NCI-H2171 treated with DMSO at 0.1 percent for 48 hours (cell line): ENCODE measurements at regions not wholly inside any gene's neighbourhood (a gene's known extent, or its start where the extent isn't known, plus 50 kb on each side); places are given as distances from the start of the nearest gene placed in this dataset.
A peak's percentile ranks its signal among the peaks of the same experiment; 100 is the strongest.

Source experiments
- DNase-seq: peaks from one replicate; lab custom pipeline; 2025; lab: John Stamatoyannopoulos, UW

GRCh38 chr6:106772270-106773142 is 143.1 kb downstream of the QRSL1 start:
- no peak for DNase-seq

DNA sequence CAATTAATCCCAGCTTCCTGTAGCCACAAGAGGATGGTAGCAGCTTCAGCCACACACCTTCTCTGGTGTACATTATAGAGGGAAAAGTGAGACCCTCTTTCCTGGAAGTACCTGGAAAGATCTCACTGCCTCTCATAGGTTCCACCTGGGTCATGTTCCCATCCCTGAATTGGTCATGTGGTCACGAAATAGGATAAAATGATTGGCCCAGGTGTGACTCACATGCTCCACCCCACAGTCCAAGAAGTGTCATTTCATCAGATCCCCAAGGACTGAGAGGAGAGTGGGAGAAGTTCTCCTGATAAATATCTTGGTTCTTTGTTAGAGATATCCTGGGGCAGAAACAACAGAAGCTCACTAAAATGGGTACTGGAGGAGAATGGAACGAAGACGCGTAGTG is 142.4 kb downstream of the QRSL1 start:
- DNase-seq = no peak

DNA sequence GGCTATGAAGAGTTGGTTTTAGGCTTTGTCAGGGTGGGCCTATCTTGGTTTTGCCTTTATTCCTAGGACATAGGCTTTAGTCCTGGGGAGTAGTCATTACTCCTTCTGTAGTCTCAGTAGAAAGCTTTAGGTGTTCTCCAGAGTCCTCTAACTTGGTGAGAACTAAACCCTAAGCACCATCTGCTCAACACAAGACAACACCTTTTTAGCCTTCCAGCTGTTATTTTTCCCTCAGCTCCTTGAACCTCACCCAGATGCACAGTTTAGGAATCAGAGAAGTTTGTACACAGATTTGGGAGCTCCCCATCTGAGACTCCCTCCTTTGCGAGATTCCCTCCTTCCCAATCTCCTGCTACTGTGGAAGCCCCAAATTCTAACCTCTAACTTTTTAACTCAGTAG is 141.3 kb downstream of the QRSL1 start:
- DNase-seq = no peak

DNA sequence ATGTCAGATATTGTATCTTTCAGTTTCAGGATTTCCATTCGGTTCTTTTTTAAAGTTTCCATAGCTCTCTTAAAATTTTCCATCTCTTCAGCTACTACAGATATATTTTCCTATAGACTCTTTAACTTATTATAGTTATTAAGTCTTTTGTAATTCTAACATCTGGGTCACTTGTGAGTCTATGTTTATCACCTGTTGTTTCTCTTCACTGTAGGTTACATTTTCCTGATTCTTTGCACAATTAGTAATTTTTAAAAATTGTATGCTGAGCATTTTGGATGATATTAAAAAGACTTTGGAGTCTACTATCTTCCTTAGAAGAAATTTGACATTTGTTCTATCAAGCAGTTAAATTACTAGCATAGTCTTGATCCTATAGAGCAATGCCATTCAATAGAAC is 140.7 kb downstream of the QRSL1 start:
- no peak for DNase-seq

GRCh38 chr6:106767271-106767670 is 137.9 kb downstream of the QRSL1 start:
- DNase-seq = no peak

DNA sequence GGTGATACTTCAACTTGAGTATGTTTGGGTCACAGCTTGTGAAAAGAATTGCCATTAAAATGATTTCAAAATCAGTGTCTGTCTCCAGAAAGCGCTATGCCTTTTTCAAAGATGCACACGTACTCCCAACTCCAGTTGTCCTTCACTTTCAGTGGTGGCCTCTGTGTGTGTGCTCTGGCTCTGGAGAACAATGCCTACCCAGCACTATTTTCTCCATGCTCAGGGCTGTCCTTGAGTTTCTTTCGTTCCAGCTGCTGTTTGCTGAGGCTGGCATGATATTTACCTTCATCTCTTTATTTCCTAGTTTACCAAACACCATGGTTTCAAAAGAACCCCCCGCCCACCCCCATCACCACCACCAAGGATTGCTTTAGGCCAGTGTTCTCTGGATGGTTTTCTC is 136.8 kb downstream of the QRSL1 start:
- no peak for DNase-seq

DNA sequence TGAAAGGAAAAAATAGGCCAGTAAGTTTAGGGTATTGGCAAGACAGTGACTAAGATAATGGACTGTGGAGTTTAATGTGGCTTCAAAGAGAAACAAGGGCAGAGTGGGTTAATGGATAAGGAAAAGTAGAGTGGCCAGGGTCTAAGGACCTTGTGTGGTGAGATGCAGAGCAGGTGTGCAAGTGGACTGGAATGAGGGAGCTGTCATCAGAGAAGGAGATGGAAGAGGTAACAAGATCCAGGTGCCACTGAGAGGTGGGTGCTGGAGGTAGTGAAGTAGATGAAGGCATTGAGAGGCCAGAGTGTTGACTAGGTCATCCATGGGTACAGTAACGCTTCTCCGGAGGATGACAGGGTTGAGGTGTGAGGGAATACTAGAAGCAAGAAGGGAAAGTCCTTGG is 136.1 kb downstream of the QRSL1 start:
- no peak for DNase-seq

DNA sequence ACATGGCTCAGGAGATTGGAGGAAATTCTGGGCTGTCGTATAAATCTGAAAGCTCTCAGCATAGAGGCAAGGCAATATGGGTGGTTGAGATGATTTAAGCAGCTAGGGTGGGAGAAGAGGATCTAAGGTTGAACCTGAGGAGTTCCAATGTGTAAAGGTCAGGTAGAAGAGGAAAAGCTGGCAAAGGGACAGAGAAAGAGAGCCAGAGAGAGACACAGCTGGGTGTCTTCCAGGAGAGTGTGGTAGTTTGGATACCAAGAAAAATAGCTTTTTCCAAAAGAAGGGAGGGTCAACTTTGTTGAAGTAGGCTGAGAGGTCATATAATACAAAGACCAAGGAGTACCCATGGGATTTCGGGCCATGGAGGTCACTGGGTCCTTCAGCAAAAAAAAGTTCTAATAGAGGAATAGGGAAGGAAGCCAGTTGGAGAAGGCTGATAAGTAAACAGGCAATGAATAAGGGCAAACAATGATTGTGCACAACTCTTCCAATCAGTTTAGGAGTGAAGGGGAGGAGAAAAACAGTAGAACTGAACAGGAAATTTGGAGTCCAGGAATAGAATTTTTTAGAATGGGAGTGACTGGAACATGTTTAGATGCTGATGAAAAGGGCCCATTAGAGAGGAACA is 135.1 kb downstream of the QRSL1 start:
- no peak for DNase-seq

- no peak for DNase-seq
These were observed 134.0 kb downstream of the QRSL1 start for GRCh38 chr6:106763361-106763760.

DNA sequence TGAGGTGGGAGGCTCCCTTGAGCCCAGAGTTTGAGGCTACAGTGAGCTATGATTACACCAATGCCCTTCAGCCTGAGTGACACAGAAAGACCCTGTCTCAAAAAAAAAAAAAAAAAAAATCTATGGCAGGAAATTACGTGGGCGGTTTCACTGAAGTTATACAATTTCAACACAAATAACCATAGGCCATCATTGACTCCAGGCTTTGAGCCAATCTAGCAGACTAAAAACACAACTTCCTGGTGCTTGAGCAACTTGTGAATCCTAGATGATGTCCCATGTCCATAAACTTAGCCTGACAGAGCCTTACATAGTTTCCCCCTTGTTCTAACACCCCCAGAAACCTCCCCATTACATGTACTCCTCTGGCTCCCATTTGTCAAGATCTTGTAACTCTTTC is 131.8 kb downstream of the QRSL1 start:
- DNase-seq = no peak

GRCh38 chr6:106759112-106759511 is 129.7 kb downstream of the QRSL1 start:
- no peak for DNase-seq

DNA sequence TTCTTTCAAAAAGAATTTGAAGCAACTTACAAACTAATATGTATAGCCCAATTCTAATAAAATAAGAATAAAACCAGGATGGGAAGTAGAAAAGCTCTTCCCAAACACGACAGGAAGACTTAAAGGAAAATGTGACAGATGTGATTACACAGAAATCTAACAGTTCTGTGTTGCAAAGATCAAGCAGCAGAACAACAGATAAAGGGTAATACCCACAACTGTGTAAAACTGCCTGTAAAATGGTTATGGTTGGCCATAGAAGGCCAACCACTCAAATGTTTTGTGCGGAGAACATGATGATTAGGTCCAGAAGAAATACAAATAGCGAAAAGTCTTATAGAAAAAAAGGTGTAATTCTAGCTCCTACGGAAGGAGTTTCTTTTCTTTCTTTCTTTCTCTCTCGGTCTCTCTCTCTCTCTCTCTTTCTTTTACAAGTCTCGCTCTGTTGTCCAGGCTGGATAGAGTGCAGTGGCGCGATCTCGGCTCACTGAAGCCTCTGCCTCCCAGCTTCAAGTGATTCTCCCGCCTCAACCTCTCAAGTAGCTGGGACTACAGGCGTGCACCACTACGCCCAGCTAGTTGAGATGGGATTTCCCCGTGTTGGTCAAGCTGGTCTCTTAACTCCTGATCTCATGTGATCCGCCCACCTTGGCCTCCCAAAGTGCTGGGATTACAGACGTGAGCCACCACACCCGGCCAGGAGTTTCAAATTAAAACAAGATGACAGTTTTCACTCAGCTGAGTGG is 128.5 kb downstream of the QRSL1 start:
- DNase-seq = peak; percentile 39

- DNase-seq = peak; percentile 69
These were observed 127.9 kb downstream of the QRSL1 start for GRCh38 chr6:106757267-106757666.

DNA sequence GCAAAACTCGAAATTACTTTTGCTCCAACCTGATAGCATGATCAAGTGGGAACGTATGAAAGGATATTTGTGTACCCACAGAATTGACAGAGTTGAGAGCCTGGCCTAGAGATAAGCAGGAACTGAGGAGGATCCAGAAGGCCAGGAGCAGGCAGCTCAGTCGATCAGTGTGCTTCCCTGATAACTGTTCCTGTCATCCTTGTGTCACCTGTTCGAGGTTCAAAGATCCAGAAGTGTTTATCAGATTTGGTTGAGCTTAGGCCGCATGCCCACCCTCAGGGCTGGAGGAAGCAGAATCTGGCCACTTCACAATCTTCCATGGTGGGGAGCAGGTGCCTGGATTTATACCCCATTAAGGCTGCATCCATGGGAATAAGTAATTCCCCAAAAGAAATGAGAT is 124.8 kb downstream of the QRSL1 start:
- no peak for DNase-seq

- no peak for DNase-seq
These were observed 123.3 kb downstream of the QRSL1 start for GRCh38 chr6:106752641-106753040.

- no peak for DNase-seq
These were observed 122.3 kb downstream of the QRSL1 start for GRCh38 chr6:106751501-106752252.

GRCh38 chr6:106750946-106751345 is 121.6 kb downstream of the QRSL1 start:
- DNase-seq = peak; percentile 18

- DNase-seq = peak; percentile 16
These were observed 121.0 kb downstream of the QRSL1 start for GRCh38 chr6:106750142-106750918.

GRCh38 chr6:106749609-106750008 is 120.2 kb downstream of the QRSL1 start:
- DNase-seq = no peak

- DNase-seq = peak; percentile 59
These were observed 119.3 kb downstream of the QRSL1 start for GRCh38 chr6:106748547-106749207.

GRCh38 chr6:106747139-106747538 is 117.8 kb downstream of the QRSL1 start:
- no peak for DNase-seq
